ENCODE measurements at regions not wholly inside any gene's neighbourhood (a gene's known extent, or its start where the extent isn't known, plus 50 kb on each side); places are given as distances from the start of the nearest gene placed in this dataset.

DNA sequence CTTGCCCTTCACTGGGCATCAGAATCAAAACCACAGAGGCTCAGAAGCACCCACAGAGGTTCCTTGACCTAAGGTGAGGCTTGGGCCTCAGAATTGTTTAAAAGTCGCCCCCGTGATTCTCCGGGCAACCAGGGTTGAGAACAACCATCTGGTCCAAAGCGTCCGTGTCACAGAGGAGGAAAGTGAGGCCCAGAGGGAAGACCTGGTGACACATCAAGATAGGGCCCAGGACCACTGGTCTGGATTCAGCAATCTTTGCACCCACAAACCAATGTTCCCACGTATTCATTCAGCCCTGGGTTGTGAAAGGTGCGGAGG is 272.6 kb downstream of the UACA start:
- no peak for TF ChIP-seq POLR2A (IDR thresholded peaks at IDR 0.05)
- TF ChIP-seq, protein P1, sequence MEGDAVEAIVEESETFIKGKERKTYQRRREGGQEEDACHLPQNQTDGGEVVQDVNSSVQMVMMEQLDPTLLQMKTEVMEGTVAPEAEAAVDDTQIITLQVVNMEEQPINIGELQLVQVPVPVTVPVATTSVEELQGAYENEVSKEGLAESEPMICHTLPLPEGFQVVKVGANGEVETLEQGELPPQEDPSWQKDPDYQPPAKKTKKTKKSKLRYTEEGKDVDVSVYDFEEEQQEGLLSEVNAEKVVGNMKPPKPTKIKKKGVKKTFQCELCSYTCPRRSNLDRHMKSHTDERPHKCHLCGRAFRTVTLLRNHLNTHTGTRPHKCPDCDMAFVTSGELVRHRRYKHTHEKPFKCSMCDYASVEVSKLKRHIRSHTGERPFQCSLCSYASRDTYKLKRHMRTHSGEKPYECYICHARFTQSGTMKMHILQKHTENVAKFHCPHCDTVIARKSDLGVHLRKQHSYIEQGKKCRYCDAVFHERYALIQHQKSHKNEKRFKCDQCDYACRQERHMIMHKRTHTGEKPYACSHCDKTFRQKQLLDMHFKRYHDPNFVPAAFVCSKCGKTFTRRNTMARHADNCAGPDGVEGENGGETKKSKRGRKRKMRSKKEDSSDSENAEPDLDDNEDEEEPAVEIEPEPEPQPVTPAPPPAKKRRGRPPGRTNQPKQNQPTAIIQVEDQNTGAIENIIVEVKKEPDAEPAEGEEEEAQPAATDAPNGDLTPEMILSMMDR (IDR thresholded peaks at IDR 0.05): no peak
